ENCODE measurements at regions not wholly inside any gene's neighbourhood (a gene's known extent, or its start where the extent isn't known, plus 50 kb on each side); places are given as distances from the start of the nearest gene placed in this dataset.
A peak's percentile ranks its signal among the peaks of the same experiment; 100 is the strongest.
"Not testable (repeated sequence)": the region's sequence is repeated elsewhere in the genome, so short reads cannot be mapped to it uniquely, and the experiment has no call there.

GRCh38 chr4:156113138-156113765 lies 159.6 kb upstream of the CTSO start:
- H3K27me3 ChIP-seq (ENCODE audit: insufficient read depth, low read depth) = no peaks in the 10 kb centered on the region
- no peaks in the 10 kb centered on the region for H3K9me2 ChIP-seq (ENCODE audit: insufficient read depth)
- H3K79me2 ChIP-seq (ENCODE audit: low read depth) = no peaks in the 10 kb centered on the region
- no peaks in the 10 kb centered on the region for H4K20me1 ChIP-seq (ENCODE audit: insufficient read depth)
- ChIA-PET CTCF (interaction anchor here (0.5 to 0.6 kb wide), 3 partner anchors 26 to 288 kb away, joined by 3 to 6 read pairs (median 4); partner anchors contain the start of gene CTSO), POLR2A (ENCODE audit: unreplicated experiment) (no interaction called here)
- DNase-seq = no peak
- H2AFZ ChIP-seq = no peak overlapping the region
- no TSS peak for BruUV-seq (replicated peaks)
- H3F3A ChIP-seq (ENCODE audit: insufficient read depth, low read depth) = no peaks in the 10 kb centered on the region
- H3K27ac ChIP-seq = no peak overlapping the region
- peaks cover 13% of the 10 kb centered on the region; the same call in 1 of the 2 replicates for H3K4me1 ChIP-seq (replicated peaks; ENCODE audit: insufficient read depth)
- H3K36me3 ChIP-seq (ENCODE audit: low read depth) = no peaks in the 10 kb centered on the region
- no peak overlapping the region for H3K4me2 ChIP-seq
- H3K9me3 ChIP-seq (ENCODE audit: insufficient read depth, low read depth) = no peaks in the 10 kb centered on the region
- no peak overlapping the region for H3K4me3 ChIP-seq
- intact Hi-C loops (cut with micrococcal nuclease; ENCODE audit: unreplicated experiment) = loop anchor here (10.0 kb wide), 1 partner anchor 1862 kb away; no protein-coding TSS in a partner anchor
- TF ChIP-seq EZH2 (IDR thresholded peaks at IDR 0.05; ENCODE audit: low read depth) (no peak), CTCF (conservative IDR thresholded peaks at IDR 0.05) (peak; percentile 39; the same call in 1 of the 2 replicates)

- intact Hi-C loops (cut with micrococcal nuclease; ENCODE audit: unreplicated experiment) = loop anchor here (10.0 kb wide), 1 partner anchor 1863 kb away; no protein-coding TSS in a partner anchor
- no peaks in the 10 kb centered on the region for H3K36me3 ChIP-seq (ENCODE audit: low read depth)
- BruUV-seq (replicated peaks) = no TSS peak
- no peaks in the 10 kb centered on the region for H4K20me1 ChIP-seq (ENCODE audit: insufficient read depth)
- no peak overlapping the region for H2AFZ ChIP-seq
- no peaks in the 10 kb centered on the region for H3K9me3 ChIP-seq (ENCODE audit: insufficient read depth, low read depth)
- H3K4me1 ChIP-seq (replicated peaks; ENCODE audit: insufficient read depth) = peaks cover 13% of the 10 kb centered on the region; the same call in 1 of the 2 replicates
- H3K27ac ChIP-seq = no peak overlapping the region
- ChIA-PET CTCF (no interaction called here), POLR2A (ENCODE audit: unreplicated experiment) (no interaction called here)
- H3K4me3 ChIP-seq = no peak overlapping the region
- H3K9me2 ChIP-seq (ENCODE audit: insufficient read depth) = no peaks in the 10 kb centered on the region
- no peak for DNase-seq
- H3K4me2 ChIP-seq = no peak overlapping the region
- no peaks in the 10 kb centered on the region for H3K27me3 ChIP-seq (ENCODE audit: insufficient read depth, low read depth)
- H3F3A ChIP-seq (ENCODE audit: insufficient read depth, low read depth) = no peaks in the 10 kb centered on the region
- no peaks in the 10 kb centered on the region for H3K79me2 ChIP-seq (ENCODE audit: low read depth)
- no peak for TF ChIP-seq EZH2 (IDR thresholded peaks at IDR 0.05; ENCODE audit: low read depth)
- no peak for TF ChIP-seq CTCF (conservative IDR thresholded peaks at IDR 0.05)
Observed at GRCh38 chr4:156111686-156112085, 158.0 kb upstream of the CTSO start.

GRCh38 chr4:156109943-156110900 lies 156.6 kb upstream of the CTSO start:
- Histone ChIP-seq H3K4me1 (replicated peaks; ENCODE audit: insufficient read depth) (peaks cover 6% of the 10 kb centered on the region; the same call in 1 of the 2 replicates), H3K9me2 (ENCODE audit: insufficient read depth) (no peaks in the 10 kb centered on the region), H3F3A (ENCODE audit: insufficient read depth, low read depth) (no peaks in the 10 kb centered on the region), H3K27ac (no peak overlapping the region), H4K20me1 (ENCODE audit: insufficient read depth) (no peaks in the 10 kb centered on the region), H3K27me3 (ENCODE audit: insufficient read depth, low read depth) (no peaks in the 10 kb centered on the region), H2AFZ (no peak overlapping the region), H3K36me3 (ENCODE audit: low read depth) (no peaks in the 10 kb centered on the region), H3K4me2 (no peak overlapping the region), H3K9me3 (ENCODE audit: insufficient read depth, low read depth) (no peaks in the 10 kb centered on the region), H3K79me2 (ENCODE audit: low read depth) (no peaks in the 10 kb centered on the region), H3K4me3 (no peak overlapping the region)
- CTCF ChIA-PET = no interaction called here
- TF ChIP-seq CTCF (conservative IDR thresholded peaks at IDR 0.05) = no peak
- no peak for TF ChIP-seq EZH2 (IDR thresholded peaks at IDR 0.05; ENCODE audit: low read depth)
- no TSS peak for BruUV-seq (replicated peaks)
- POLR2A ChIA-PET (ENCODE audit: unreplicated experiment) = no interaction called here
- DNase-seq = no peak
- intact Hi-C loops (cut with micrococcal nuclease; ENCODE audit: unreplicated experiment) = loop anchor here (10.0 kb wide), 1 partner anchor 1865 kb away; no protein-coding TSS in a partner anchor

GRCh38 chr4:156109087-156109486 lies 155.4 kb upstream of the CTSO start:
- H3K27me3 ChIP-seq (ENCODE audit: insufficient read depth, low read depth); BruUV-seq (replicated peaks); intact Hi-C loops (cut with micrococcal nuclease; ENCODE audit: unreplicated experiment); H3K4me1 ChIP-seq (replicated peaks; ENCODE audit: insufficient read depth); H3K9me3 ChIP-seq (ENCODE audit: insufficient read depth, low read depth); H4K20me1 ChIP-seq (ENCODE audit: insufficient read depth); H3K27ac ChIP-seq; POLR2A ChIA-PET (ENCODE audit: unreplicated experiment); H3K9me2 ChIP-seq (ENCODE audit: insufficient read depth); H3F3A ChIP-seq (ENCODE audit: insufficient read depth, low read depth); DNase-seq; H2AFZ ChIP-seq; H3K4me2 ChIP-seq; CTCF ChIA-PET; H3K79me2 ChIP-seq (ENCODE audit: low read depth); H3K4me3 ChIP-seq; H3K36me3 ChIP-seq (ENCODE audit: low read depth): not testable (repeated sequence)
